AG04449 (cell line): ENCODE measurements at regions not wholly inside any gene's neighbourhood (a gene's known extent, or its start where the extent isn't known, plus 50 kb on each side); places are given as distances from the start of the nearest gene placed in this dataset.

Experiments
- CTCF ChIA-PET: fragments of 350-600 bp; formaldehyde crosslinking; extraction: SDS; loops from one replicate; lab custom pipeline; 2021; ENCODE audit warnings: antibody characterized with exemption; lab: Yijun Ruan, JAX
- POLR2A ChIA-PET: fragments of 400-600, 350-600 bp; formaldehyde crosslinking; extraction: SDS; loops from one replicate; lab custom pipeline; 2020; ENCODE audit warnings: antibody characterized with exemption, inconsistent platforms; lab: Yijun Ruan, JAX
- DNase-seq: peaks from one replicate; pipeline ENCODE4 v3.0.0-alpha.2; 2010; ENCODE audit warnings: low read depth, low spot score
- H3K4me3 ChIP-seq: 2 replicates; pipeline ENCODE4 v1.5.1; 2011; ENCODE audit warnings: low read depth, mild to moderate bottlenecking, control low read depth, low read length
- TF ChIP-seq, protein P1 (sequence below): IDR thresholded peaks from one replicate; pipeline ENCODE4 v1.5.1; 2011; ENCODE audit warnings: mild to moderate bottlenecking, moderate library complexity, low read length, control low read depth, inconsistent platforms; ENCODE audit not compliant: insufficient read depth; ENCODE audit errors: missing control alignments

DNA sequence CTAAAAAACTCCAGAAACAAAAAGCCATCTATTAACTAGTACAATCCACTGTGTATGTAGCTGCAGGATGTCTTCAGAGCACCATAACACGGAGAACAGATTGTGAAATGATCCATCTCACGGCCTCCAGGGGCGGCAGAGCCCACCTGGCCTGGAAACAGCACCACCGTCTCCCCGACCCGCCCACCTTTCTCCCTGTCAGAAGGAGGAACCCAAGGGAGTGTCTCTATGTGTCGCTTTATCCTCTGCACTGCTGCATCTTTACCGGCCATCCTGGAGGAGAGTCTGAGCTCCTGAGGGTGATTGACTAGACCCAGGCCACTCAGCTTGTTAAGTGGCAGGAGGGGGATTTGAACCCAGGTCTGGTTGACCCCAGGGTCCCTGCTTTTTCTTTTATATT lies 405.0 kb downstream of the MATN1 start:
- TF ChIP-seq, protein P1, sequence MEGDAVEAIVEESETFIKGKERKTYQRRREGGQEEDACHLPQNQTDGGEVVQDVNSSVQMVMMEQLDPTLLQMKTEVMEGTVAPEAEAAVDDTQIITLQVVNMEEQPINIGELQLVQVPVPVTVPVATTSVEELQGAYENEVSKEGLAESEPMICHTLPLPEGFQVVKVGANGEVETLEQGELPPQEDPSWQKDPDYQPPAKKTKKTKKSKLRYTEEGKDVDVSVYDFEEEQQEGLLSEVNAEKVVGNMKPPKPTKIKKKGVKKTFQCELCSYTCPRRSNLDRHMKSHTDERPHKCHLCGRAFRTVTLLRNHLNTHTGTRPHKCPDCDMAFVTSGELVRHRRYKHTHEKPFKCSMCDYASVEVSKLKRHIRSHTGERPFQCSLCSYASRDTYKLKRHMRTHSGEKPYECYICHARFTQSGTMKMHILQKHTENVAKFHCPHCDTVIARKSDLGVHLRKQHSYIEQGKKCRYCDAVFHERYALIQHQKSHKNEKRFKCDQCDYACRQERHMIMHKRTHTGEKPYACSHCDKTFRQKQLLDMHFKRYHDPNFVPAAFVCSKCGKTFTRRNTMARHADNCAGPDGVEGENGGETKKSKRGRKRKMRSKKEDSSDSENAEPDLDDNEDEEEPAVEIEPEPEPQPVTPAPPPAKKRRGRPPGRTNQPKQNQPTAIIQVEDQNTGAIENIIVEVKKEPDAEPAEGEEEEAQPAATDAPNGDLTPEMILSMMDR: no peak
- no peak overlapping the region for H3K4me3 ChIP-seq
- no peak for DNase-seq
- ChIA-PET POLR2A (no interaction called here), CTCF (no interaction called here)

DNA sequence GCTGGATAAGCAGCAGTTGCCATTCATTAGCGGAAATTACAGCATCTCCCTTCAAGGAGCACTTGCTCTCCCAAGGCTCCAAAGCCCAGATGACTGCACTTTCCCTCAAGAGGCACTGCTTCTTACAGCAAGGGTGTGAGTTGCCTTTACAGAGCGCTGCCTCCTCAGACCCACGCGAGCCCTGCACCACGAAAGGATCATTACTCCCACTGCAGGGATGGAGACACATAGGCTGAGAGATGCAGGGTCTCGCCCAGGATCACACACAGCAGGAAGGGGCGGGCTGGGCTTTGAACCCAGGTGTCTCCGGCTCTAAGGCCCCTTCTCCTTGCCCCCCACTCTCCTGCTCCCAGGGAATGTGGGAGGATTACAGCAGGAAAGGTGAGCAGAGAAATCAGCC lies 405.5 kb downstream of the MATN1 start:
- TF ChIP-seq, protein P1: no peak
- no peak overlapping the region for H3K4me3 ChIP-seq
- ChIA-PET CTCF (no interaction called here), POLR2A (no interaction called here)
- DNase-seq: no peak

DNA sequence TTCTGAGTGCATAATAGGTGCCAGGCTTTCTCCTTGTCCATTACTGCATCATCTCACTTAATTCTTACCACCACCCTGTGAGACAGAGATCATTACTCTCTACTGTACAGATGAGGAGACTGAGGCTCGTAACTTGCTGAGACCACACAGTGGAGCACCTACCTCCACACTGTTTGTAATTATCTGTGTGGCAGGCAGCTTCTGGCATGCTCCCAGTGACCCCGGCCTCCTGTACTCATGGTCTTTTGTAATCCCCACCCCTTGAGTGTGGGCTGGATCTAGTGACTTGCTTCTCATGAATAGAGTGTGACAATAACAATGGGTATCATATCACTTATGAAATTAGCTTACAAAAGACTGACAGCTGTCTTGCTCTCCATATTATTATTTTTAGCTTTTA lies 407.3 kb downstream of the MATN1 start:
- ChIA-PET CTCF (no interaction called here), POLR2A (no interaction called here)
- H3K4me3 ChIP-seq: no peak overlapping the region
- no peak for DNase-seq
- TF ChIP-seq, protein P1: no peak

DNA sequence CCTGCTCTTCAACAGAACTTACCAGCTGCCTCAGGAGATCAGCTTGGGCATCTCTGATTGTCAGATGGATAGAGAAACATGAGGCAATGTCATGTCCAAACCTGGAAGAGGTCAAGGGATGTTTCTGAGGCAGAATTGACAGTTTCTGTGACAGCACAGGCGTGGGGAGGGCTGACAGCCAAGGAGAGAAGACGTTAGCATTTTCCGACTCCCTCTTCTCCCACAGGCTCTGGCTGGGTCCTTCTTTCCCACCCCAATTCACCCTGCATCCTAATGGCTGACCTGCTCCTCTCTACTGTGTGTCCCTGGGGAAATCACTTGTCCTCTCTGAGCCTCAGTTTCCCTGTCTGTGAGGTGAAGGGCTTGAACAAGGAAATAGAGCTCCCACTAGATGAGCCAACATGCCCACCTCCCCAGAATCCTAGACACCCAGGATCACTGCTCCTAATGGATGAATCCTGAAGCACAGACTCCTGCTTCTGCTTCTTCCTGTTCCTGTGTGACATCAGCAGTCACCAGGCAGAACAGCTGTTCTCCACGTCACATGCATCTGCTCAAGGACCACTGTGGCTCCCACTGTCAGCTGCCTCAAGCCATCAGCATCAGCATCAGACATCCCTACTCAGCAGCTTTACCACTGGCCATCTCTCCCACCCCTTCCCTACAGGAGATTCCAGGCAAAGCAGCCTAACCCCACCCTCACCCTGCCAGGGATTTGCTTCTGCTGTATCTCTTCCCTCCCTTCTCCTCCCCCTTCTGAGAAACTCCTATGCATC lies 408.0 kb downstream of the MATN1 start:
- POLR2A ChIA-PET: no interaction called here
- CTCF ChIA-PET: no interaction called here
- no peak overlapping the region for H3K4me3 ChIP-seq
- DNase-seq: no peak
- TF ChIP-seq, protein P1: no peak

DNA sequence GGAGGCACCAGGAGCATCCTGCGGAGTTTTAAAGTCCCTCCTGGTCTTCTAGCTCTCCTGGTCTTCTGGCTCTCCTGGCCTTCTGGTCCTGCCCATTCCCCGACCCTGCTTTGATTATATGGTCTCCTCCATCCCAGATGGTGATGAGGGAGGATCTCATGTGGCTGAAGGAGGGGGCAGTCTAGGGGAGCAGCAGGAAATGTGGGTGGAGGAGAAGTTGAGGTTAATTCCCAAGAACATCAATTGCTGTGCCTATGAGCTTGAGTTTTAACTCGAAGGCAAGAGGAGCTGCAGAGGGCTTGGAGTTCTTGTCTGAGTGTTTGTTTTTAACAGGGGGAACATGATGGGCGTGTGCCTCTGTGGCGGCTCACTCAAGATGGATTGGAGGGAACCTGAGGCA lies 408.8 kb downstream of the MATN1 start:
- DNase-seq: no peak
- POLR2A ChIA-PET: no interaction called here

DNA sequence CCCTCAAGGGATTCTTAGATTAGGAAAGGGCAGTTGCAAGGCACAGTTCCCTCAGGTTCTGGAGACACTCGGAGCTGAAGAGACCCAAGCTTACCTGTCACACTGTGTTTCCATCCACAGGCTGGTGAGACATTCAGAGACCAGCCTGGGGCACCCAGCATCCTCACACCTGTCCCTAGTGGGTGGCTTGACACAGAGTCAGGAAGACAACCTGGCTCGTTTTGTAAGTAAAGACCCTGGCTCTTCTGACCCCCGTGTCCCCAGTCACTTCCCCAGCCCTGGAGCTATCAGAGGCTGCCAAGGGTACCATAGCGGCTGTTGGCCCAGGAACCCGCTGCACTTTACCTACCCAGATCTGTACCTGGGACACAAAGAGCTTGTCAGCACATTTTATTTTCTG lies 409.8 kb downstream of the MATN1 start:
- CTCF ChIA-PET: no interaction called here
- POLR2A ChIA-PET: no interaction called here
- TF ChIP-seq, protein P1: no peak
- no peak overlapping the region for H3K4me3 ChIP-seq
- no peak for DNase-seq

More for the DNA sequence above, 408.8 kb downstream of the MATN1 start:
- CTCF ChIA-PET: no interaction called here
- TF ChIP-seq, protein P1: no peak
- H3K4me3 ChIP-seq: no peak overlapping the region
